Head of caudate nucleus (tissue), 42 donors: ENCODE measurements at regions not wholly inside any gene's neighbourhood (a gene's known extent, or its start where the extent isn't known, plus 50 kb on each side); places are given as distances from the start of the nearest gene placed in this dataset.
A peak's percentile ranks its signal among the peaks of the same experiment; 100 is the strongest.

ENCODE experiments used
- DNase-seq, 42 donors: peaks; one replicate each; pipeline versions ENCODE4 v3.0.0 to v3.0.0-alpha.2; 2020 to 2021; ENCODE audit warnings: mixed read lengths in 7 of 42
- intact Hi-C: fragments of 100-400 bp; cut with DNase I; formaldehyde crosslinking; loops from one replicate; pipeline ENCODE4 v1.15.0; 2022

GRCh38 chr5:147152086-147152485 lies 82.7 kb upstream of the STK32A start:
- DNase-seq, result no peak
- intact Hi-C loops, result no loop called here

GRCh38 chr5:147154809-147155208 lies 80.0 kb upstream of the STK32A start:
- DNase-seq, result no peak
- intact Hi-C loops, result no loop called here

- no peak for DNase-seq
- intact Hi-C loops, result no loop called here
These were observed 78.8 kb upstream of the STK32A start for GRCh38 chr5:147156012-147156411.

GRCh38 chr5:147160902-147161700 lies 73.7 kb upstream of the STK32A start:
- intact Hi-C loops, result loop anchor here (10.0 kb wide), 1 partner anchor 56 kb away; no protein-coding TSS in a partner anchor
- peak in 9 of 42 donors; percentile 8 to 53 (median 15) for DNase-seq

- intact Hi-C loops, result loop anchor here (10.0 kb wide), 1 partner anchor 58 kb away; no protein-coding TSS in a partner anchor
- no peak for DNase-seq
These were observed 72.1 kb upstream of the STK32A start for GRCh38 chr5:147162740-147163139.

- intact Hi-C loops, result loop anchor here (10.0 kb wide), 1 partner anchor 63 kb away; no protein-coding TSS in a partner anchor
These were observed 67.3 kb upstream of the STK32A start for GRCh38 chr5:147167529-147167928.

GRCh38 chr5:147168578-147169327 lies 66.1 kb upstream of the STK32A start:
- no peak for DNase-seq
- intact Hi-C loops, result loop anchor here (10.0 kb wide), 1 partner anchor 64 kb away; no protein-coding TSS in a partner anchor

More at GRCh38 chr5:147167529-147167928, 67.3 kb upstream of the STK32A start:
- DNase-seq, result no peak

GRCh38 chr5:147169399-147169798 lies 65.4 kb upstream of the STK32A start:
- peak in 1 of 42 donors; percentile 46 for DNase-seq
- intact Hi-C loops, result loop anchor here (10.0 kb wide), 1 partner anchor 65 kb away; no protein-coding TSS in a partner anchor

GRCh38 chr5:147169901-147170300 lies 64.9 kb upstream of the STK32A start:
- DNase-seq, result no peak
- intact Hi-C loops, result loop anchor here (10.0 kb wide), 1 partner anchor 65 kb away; no protein-coding TSS in a partner anchor

GRCh38 chr5:147170603-147171002 lies 64.2 kb upstream of the STK32A start:
- intact Hi-C loops, result no loop called here

GRCh38 chr5:147174671-147175265 lies 60.1 kb upstream of the STK32A start:
- DNase-seq, result no peak
- intact Hi-C loops, result no loop called here

More at GRCh38 chr5:147170603-147171002, 64.2 kb upstream of the STK32A start:
- DNase-seq, result no peak

GRCh38 chr5:147175516-147176097 lies 59.2 kb upstream of the STK32A start:
- intact Hi-C loops, result no loop called here
- no peak for DNase-seq

GRCh38 chr5:147176422-147176821 lies 58.4 kb upstream of the STK32A start:
- no peak for DNase-seq
- intact Hi-C loops, result no loop called here

- no peak for DNase-seq
- intact Hi-C loops, result no loop called here
These were observed 57.5 kb upstream of the STK32A start for GRCh38 chr5:147177125-147177840.

- DNase-seq, result peak in 18 of 42 donors; percentile 15 to 78 (median 36)
- intact Hi-C loops, result no loop called here
These were observed 55.2 kb upstream of the STK32A start for GRCh38 chr5:147179562-147180147.

- intact Hi-C loops, result no loop called here
- no peak for DNase-seq
These were observed 54.1 kb upstream of the STK32A start for GRCh38 chr5:147180751-147181150.
